Fibroblast of skin of scalp (primary cell): ENCODE measurements at regions not wholly inside any gene's neighbourhood (a gene's known extent, or its start where the extent isn't known, plus 50 kb on each side); places are given as distances from the start of the nearest gene placed in this dataset.
"Not testable (repeated sequence)": the region's sequence is repeated elsewhere in the genome, so short reads cannot be mapped to it uniquely, and the experiment has no call there.

ENCODE experiments used
- DNase-seq: peaks from one replicate; pipeline ENCODE4 v3.0.0-alpha.2; 2013

DNA sequence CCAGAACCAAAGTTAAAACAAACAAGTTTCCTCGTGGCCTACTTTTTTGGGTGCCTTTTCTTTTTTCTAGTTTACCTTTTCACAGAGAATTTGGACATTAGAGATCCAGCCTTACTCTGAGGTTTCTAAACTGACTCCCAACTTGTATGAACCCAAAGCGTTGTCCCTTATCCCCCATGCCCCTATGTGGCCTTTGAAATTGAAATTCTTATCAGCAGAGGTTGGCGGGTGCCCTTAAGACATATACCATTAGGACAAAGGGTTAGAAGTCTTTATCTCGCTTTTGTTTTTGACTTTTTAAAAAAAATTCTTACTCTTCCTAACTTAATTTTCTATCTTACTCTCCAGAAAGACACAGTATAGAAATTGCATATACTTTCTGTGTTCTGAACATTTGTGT is 76.3 kb upstream of the C7orf33 start:
- no peak for DNase-seq

GRCh38 chr7:148515237-148515636 is 75.3 kb upstream of the C7orf33 start:
- no peak for DNase-seq

- DNase-seq: no peak
These were observed 74.6 kb upstream of the C7orf33 start for GRCh38 chr7:148515728-148516695.

DNA sequence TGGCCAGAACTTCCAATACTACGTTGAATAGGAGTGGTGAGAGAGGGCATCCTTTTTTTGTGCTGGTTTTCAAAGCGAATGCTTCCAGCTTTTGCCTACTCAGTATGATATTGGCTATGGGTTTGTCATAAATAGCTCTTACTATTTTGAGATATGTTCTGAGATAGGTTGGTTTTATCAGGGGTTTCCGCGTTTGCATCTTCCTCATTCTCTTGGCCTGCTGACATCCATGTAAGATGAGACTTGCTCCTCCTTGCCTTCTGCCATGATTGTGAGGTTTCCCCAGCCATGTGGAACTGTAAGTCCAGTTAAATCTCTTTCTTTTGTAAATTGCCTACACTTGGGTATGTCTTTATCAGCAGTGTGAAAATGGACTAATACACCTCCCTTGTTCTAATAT is 71.2 kb upstream of the C7orf33 start:
- DNase-seq: not testable (repeated sequence)

DNA sequence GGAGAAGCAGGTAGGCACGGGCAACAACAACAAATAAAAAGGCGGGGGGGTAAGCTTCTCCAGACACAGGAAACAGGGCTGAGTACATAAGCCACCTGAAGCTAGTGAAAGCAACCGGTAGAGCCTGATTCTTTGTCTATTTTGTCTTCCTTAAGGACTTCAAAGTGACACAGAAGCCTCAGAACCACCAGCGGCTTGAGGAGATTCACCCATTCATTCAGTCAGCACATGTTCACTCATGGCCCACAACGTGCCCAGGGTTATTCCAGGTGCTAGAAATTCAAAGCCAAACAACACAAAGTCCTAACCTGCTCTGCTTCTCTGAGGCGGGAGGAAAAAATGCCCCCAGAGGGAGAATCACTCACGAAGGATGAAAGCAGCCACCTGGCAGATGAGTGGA is 69.3 kb upstream of the C7orf33 start:
- no peak for DNase-seq

DNA sequence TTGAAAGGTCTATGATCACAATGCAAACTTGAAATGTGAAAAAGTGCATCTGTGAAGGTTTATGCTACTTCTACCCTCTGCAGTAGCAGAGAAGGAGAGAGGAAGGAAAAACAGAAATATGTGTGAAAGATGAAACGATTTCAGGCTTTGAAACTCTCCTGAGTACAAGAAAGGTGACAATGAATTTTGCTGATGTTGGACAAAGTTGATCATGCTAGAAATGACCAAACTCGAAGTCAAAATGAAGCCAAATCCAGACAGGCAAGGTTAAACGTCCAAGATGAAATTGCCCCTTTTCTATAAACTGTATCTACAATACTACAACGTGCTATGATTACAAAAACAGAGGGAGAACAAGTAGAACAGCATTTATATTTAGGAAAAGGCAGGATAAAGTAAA is 67.0 kb upstream of the C7orf33 start:
- DNase-seq: no peak

DNA sequence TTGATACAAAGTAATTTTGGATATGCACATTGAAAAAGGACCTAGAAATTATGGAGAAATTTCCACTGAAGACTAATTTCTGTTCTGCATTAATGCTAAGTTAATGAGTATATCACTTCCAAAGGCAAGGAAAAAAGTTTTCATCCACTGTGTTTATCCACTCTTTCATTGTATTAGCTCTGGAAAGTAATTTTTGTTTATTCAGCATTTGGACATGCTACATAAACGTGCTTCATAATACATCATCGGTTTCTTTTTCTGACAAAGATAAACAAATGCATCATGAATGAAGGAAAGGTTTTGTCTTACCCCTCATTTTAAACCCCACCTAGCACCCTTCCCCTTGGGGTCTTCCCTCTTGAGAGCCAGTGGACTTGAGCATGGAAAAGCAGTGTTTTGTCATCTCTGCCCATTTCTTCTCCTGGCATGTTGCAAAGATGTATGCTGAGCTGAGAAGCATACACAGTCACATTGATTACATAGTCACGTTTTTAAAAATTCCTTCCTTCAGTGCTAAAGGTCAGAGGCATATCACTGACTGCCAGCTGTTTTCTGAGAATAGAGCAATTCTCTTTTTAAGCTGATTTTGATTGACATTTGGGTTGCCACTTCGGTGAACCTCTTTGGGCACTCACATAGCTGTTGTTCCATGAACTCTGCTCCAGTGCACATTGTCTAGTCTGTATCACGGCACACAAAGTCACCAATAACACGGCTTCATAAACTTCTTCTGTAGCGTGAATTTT is 65.9 kb upstream of the C7orf33 start:
- no peak for DNase-seq

- DNase-seq: peak; percentile 78
These were observed 62.8 kb upstream of the C7orf33 start for GRCh38 chr7:148527717-148528168.

- no peak for DNase-seq
These were observed 55.3 kb upstream of the C7orf33 start for GRCh38 chr7:148535217-148535616.

DNA sequence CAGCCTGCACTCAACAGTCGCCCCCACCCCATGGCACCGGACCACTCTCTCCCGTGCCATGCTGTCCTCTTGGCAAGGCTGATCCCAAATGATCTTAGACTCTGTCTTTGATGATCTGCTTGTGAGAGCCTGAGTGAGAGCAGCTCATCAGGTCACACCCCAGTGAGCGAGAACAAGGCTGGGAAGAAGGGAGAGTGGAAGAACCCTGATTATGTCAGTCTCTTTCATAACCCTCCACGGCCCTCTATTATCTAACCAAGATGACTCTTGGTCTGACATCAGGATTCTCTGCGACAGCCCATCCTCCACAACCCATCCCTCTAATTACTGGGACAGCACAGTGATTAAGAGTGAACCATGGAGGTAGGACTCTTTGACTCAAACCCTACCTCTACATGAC is 53.1 kb upstream of the C7orf33 start:
- DNase-seq: no peak

- DNase-seq: peak; percentile 76
These were observed 50.4 kb upstream of the C7orf33 start for GRCh38 chr7:148540041-148540738.
